ENCODE measurements at regions not wholly inside any gene's neighbourhood (a gene's known extent, or its start where the extent isn't known, plus 50 kb on each side); places are given as distances from the start of the nearest gene placed in this dataset.

DNA sequence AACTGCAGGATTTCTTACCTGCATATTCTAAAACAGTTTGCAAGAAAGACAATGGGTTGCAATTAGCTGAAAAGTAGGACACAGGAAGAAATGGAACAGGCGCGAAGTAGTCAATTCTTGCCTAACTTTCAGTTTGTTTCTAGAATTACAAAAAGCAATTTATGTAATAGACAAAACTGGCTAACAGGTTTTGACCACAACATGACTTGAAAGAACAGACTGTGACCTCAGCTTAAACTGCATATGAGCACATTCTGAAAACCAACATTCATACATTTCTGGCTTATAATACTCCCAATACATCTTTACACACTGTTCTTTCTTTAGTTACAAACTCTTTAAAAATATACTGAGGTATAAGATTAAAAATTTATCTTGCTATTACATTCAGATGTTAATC lies 405.9 kb upstream of the B3GALT2 start:
- TF ChIP-seq, protein P1, sequence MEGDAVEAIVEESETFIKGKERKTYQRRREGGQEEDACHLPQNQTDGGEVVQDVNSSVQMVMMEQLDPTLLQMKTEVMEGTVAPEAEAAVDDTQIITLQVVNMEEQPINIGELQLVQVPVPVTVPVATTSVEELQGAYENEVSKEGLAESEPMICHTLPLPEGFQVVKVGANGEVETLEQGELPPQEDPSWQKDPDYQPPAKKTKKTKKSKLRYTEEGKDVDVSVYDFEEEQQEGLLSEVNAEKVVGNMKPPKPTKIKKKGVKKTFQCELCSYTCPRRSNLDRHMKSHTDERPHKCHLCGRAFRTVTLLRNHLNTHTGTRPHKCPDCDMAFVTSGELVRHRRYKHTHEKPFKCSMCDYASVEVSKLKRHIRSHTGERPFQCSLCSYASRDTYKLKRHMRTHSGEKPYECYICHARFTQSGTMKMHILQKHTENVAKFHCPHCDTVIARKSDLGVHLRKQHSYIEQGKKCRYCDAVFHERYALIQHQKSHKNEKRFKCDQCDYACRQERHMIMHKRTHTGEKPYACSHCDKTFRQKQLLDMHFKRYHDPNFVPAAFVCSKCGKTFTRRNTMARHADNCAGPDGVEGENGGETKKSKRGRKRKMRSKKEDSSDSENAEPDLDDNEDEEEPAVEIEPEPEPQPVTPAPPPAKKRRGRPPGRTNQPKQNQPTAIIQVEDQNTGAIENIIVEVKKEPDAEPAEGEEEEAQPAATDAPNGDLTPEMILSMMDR (IDR thresholded peaks at IDR 0.05; ENCODE audit: control insufficient read depth, insufficient read depth, low read depth, low read length, missing control alignments), result no peak
- no peak overlapping the region for H3K4me3 ChIP-seq (ENCODE audit: control insufficient read depth, low read depth, low read length)
- DNase-seq (ENCODE audit: low read depth), result no peak

DNA sequence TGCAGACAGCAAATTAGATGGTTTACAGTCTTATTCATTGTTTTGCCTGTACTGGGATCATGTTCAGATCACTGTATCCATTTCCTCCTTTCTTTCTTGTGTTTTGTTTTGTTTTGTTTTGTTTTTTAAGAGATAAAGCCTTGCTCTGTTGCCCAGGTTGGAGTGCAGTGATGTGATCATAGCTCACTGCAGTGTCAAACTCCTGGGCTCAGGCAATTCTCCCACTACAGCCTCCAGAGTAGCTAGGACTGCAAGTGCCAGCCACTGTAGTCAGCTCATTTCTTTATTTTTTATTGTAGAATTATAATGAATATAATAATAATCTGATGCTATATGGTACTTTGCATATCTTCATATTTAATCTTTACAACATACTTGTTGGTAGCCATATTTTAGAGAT lies 403.7 kb upstream of the B3GALT2 start:
- TF ChIP-seq, protein P1 (IDR thresholded peaks at IDR 0.05; ENCODE audit: control insufficient read depth, insufficient read depth, low read depth, low read length, missing control alignments), result no peak
- DNase-seq (ENCODE audit: low read depth), result no peak
- no peak overlapping the region for H3K4me3 ChIP-seq (ENCODE audit: control insufficient read depth, low read depth, low read length)

DNA sequence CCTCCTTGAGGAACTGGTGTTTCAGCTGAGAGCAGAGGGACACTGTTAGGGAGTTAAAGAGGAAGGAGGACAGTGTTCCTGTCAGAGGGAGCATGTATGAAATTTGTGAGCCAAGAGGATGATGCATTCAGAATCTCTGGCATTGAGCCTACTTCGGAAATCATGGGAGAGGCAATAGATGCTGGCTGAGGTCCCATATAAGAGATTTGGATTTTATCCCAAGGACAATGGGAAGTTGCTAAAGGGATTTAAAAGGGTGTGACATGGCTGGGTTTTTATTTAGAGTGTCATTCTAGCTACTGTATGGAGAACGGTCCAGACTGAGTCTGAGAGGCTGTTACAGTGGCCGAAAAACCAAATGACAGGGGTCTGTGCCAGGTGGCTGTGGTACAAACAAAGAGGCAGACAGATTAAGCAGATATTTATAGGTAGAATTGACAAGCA lies 403.2 kb upstream of the B3GALT2 start:
- DNase-seq (ENCODE audit: low read depth), result no peak
- TF ChIP-seq, protein P1 (IDR thresholded peaks at IDR 0.05; ENCODE audit: control insufficient read depth, insufficient read depth, low read depth, low read length, missing control alignments), result no peak
- no peak overlapping the region for H3K4me3 ChIP-seq (ENCODE audit: control insufficient read depth, low read depth, low read length)

DNA sequence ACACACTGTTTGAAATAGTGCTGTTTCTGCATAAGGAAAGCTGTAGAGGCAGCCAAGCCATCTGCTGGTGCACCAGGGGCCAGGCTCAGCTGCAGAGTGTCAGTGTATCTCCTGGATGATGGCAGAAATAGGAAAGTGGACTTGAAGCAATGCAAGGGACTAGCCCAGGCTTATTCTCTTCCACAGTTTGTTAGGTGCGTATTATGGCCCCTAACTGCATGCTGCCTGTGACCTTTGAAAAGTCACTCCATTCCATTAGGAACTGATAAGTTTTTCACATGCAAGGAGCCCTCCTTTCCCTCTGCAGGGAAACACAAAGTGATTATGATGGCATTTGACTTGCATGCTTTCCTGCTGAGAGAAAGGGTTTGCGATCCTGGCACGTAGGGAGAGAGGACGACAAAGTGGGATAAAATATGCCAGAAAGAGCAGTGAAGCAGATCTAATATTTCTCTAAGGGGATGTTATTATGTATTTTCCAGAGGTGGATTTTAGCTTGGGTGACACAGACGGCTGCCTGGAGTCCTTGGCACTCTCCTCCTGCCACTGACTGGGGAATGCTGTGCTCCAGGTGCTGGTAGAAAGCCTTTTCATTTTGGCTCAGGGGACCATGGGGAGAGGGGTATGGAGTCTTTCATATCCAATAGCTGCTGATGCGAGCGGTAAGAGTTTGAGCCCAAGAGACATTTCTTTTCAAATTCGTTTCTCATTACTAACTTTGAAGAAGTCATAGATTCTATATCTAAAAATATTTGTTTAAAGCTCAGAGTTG lies 402.1 kb upstream of the B3GALT2 start:
- H3K4me3 ChIP-seq (ENCODE audit: control insufficient read depth, low read depth, low read length), result no peak overlapping the region
- DNase-seq (ENCODE audit: low read depth), result no peak
- TF ChIP-seq, protein P1 (IDR thresholded peaks at IDR 0.05; ENCODE audit: control insufficient read depth, insufficient read depth, low read depth, low read length, missing control alignments), result no peak

DNA sequence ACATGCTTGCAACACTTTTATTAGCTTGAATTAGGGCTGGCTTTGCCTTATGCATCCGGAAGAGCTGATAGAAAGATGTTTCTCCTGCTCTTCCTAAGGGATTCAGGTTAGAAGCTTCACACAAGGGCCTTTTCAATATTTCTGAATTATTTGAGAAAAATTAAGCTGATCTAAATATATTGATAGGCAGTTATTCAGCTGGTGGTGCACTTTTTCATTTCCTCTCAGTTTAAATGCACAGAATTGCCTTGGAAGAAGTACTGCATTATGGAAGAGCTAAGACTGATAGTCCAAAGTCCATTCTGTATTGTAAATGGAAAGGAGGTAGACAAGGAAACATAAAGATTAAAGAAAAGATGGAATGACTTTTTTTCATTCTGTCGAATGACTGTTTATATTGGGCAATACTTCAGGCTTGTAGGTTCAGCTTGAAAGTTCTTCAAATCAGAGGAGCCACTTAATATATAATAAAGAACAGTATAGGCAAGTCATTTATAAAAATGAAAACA lies 398.4 kb upstream of the B3GALT2 start:
- TF ChIP-seq, protein P1 (IDR thresholded peaks at IDR 0.05; ENCODE audit: control insufficient read depth, insufficient read depth, low read depth, low read length, missing control alignments), result no peak
- no peak for DNase-seq (ENCODE audit: low read depth)
- H3K4me3 ChIP-seq (ENCODE audit: control insufficient read depth, low read depth, low read length), result no peak overlapping the region

DNA sequence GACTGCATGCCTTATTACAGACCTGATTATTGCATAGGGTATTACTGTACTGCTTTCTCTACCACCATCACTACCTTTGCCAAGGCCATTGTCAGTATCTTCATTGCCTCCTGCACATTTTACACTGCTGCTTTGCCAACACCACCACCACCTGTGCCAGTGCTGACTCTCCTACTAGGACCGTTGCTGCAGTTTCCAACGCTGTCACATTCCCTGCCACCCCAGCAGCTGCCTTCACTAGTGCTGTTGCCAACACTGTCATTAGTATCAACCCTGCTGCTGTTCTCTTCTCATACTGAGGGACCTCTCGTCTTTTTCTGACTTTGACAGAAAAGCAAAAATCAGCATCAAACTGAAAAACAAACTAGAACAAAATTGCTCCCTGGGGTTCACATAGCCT lies 394.9 kb upstream of the B3GALT2 start:
- H3K4me3 ChIP-seq (ENCODE audit: control insufficient read depth, low read depth, low read length), result no peak overlapping the region
- DNase-seq (ENCODE audit: low read depth), result no peak
- TF ChIP-seq, protein P1 (IDR thresholded peaks at IDR 0.05; ENCODE audit: control insufficient read depth, insufficient read depth, low read depth, low read length, missing control alignments), result no peak

All from AG09309 (cell line).